Loucy (cell line): ENCODE measurements at regions not wholly inside any gene's neighbourhood (a gene's known extent, or its start where the extent isn't known, plus 50 kb on each side); places are given as distances from the start of the nearest gene placed in this dataset.

ENCODE experiments used
- H2AFZ ChIP-seq: fragments of 200-600 bp; sonication (generic); 2 replicates; pipeline ENCODE4 v1.6.0; 2016; ENCODE audit warnings: antibody characterized with exemption, mild to moderate bottlenecking, low read length, moderate library complexity
- H3F3A ChIP-seq: fragments of 200-600 bp; 2 replicates; pipeline ENCODE4 v1.6.0; 2016; ENCODE audit warnings: antibody characterized with exemption, low read depth, mild to moderate bottlenecking
- H3K27me3 ChIP-seq: fragments of 200-600 bp; sonication (generic); 2 replicates; pipeline ENCODE4 v1.6.1; 2014; ENCODE audit warnings: low read length, mild to moderate bottlenecking; ENCODE audit not compliant: insufficient read depth, poor library complexity, severe bottlenecking
- H3K36me3 ChIP-seq: fragments of 200-600 bp; sonication (generic); 2 replicates; pipeline ENCODE4 v1.6.1; 2016; ENCODE audit warnings: low read length; ENCODE audit not compliant: insufficient read depth
- H3K4me1 ChIP-seq: fragments of 200-600 bp; sonication (generic); 2 replicates; pipeline ENCODE4 v1.5.1; 2014; ENCODE audit warnings: low read length, mild to moderate bottlenecking; ENCODE audit not compliant: insufficient read depth, poor library complexity, severe bottlenecking
- H3K4me2 ChIP-seq: fragments of 200-600 bp; sonication (generic); 2 replicates; pipeline ENCODE4 v1.6.0; 2014; ENCODE audit warnings: antibody characterized with exemption, low read length, low read depth, mild to moderate bottlenecking; ENCODE audit not compliant: poor library complexity, severe bottlenecking
- H3K4me3 ChIP-seq: fragments of 200-600 bp; sonication (generic); 2 replicates; pipeline ENCODE4 v1.5.1; 2014; ENCODE audit warnings: low read length, mild to moderate bottlenecking, mixed read lengths; ENCODE audit not compliant: poor library complexity, severe bottlenecking
- H3K79me2 ChIP-seq: fragments of 200-600 bp; sonication (generic); 2 replicates; pipeline ENCODE4 v1.6.1; 2014; ENCODE audit warnings: low read length; ENCODE audit not compliant: insufficient read depth
- H3K9ac ChIP-seq: fragments of 200-600 bp; sonication (generic); 2 replicates; pipeline ENCODE4 v1.6.0; 2014; ENCODE audit warnings: mild to moderate bottlenecking, low read depth, low read length, moderate library complexity; ENCODE audit not compliant: poor library complexity, severe bottlenecking
- H3K9me2 ChIP-seq: fragments of 200-600 bp; sonication (generic); replicated peaks from 2 replicates; pipeline ENCODE4 v1.6.1; 2016; ENCODE audit warnings: low read depth, low read length, mixed read lengths
- H3K9me3 ChIP-seq: fragments of 200-600 bp; sonication (generic); 2 replicates; pipeline ENCODE4 v1.6.1; 2014; ENCODE audit warnings: mild to moderate bottlenecking, antibody characterized with exemption, low read length, low read depth; ENCODE audit not compliant: insufficient read depth
- H4K20me1 ChIP-seq: fragments of 200-600 bp; sonication (generic); 2 replicates; pipeline ENCODE4 v1.6.0; 2014; ENCODE audit warnings: antibody characterized with exemption, low read length, mild to moderate bottlenecking; ENCODE audit not compliant: insufficient read depth, poor library complexity, severe bottlenecking
- CTCF ChIP-seq: fragments of 200-600 bp; sonication (generic); conservative IDR thresholded peaks from 2 replicates; pipeline ENCODE4 v1.5.1; 2014; ENCODE audit warnings: mild to moderate bottlenecking, antibody characterized with exemption, low read length
- EZH2phosphoT487 ChIP-seq: fragments of 200-600 bp; IDR thresholded peaks from 2 replicates; pipeline ENCODE4 v1.6.1; 2018; ENCODE audit warnings: antibody characterized with exemption, mild to moderate bottlenecking, moderate library complexity, borderline replicate concordance

GRCh38 chr2:107412209-107412904 is 414.3 kb upstream of the RGPD4 start:
- no peak overlapping the region for H3K4me3 ChIP-seq
- H3K9ac ChIP-seq = no peak overlapping the region
- H2AFZ ChIP-seq = no peak overlapping the region
- H3K36me3 ChIP-seq = no peaks in the 10 kb centered on the region
- TF ChIP-seq CTCF = no peak
- no peak for TF ChIP-seq EZH2phosphoT487
- H3K79me2 ChIP-seq = no peaks in the 10 kb centered on the region
- H3K9me2 ChIP-seq = no peaks in the 10 kb centered on the region
- no peaks in the 10 kb centered on the region for H3K27me3 ChIP-seq
- no peak overlapping the region for H3K4me2 ChIP-seq
- no peaks in the 10 kb centered on the region for H3K9me3 ChIP-seq
- no peaks in the 10 kb centered on the region for H3F3A ChIP-seq
- H3K4me1 ChIP-seq = no peaks in the 10 kb centered on the region
- H4K20me1 ChIP-seq = no peaks in the 10 kb centered on the region

- Histone ChIP-seq H3K79me2 (no peaks in the 10 kb centered on the region), H3K9me3 (no peaks in the 10 kb centered on the region), H3K4me1 (no peaks in the 10 kb centered on the region), H2AFZ (no peak overlapping the region), H3K9me2 (no peaks in the 10 kb centered on the region), H3K4me3 (no peak overlapping the region), H3K36me3 (no peaks in the 10 kb centered on the region), H3K27me3 (no peaks in the 10 kb centered on the region), H3K4me2 (no peak overlapping the region), H3K9ac (no peak overlapping the region), H3F3A (no peaks in the 10 kb centered on the region), H4K20me1 (no peaks in the 10 kb centered on the region)
- TF ChIP-seq CTCF (no peak), EZH2phosphoT487 (no peak)
Observed at GRCh38 chr2:107412981-107413380, 413.7 kb upstream of the RGPD4 start.

- Histone ChIP-seq H3K79me2 (no peaks in the 10 kb centered on the region), H3K9ac (no peak overlapping the region), H3F3A (no peaks in the 10 kb centered on the region), H3K4me3 (no peak overlapping the region), H3K36me3 (no peaks in the 10 kb centered on the region), H3K9me2 (no peaks in the 10 kb centered on the region), H3K9me3 (no peaks in the 10 kb centered on the region), H3K27me3 (no peaks in the 10 kb centered on the region), H3K4me1 (no peaks in the 10 kb centered on the region), H2AFZ (no peak overlapping the region), H3K4me2 (no peak overlapping the region), H4K20me1 (no peaks in the 10 kb centered on the region)
- TF ChIP-seq EZH2phosphoT487 (no peak), CTCF (no peak)
Observed at GRCh38 chr2:107414376-107414775, 412.3 kb upstream of the RGPD4 start.
